ENCODE measurements at regions not wholly inside any gene's neighbourhood (a gene's known extent, or its start where the extent isn't known, plus 50 kb on each side); places are given as distances from the start of the nearest gene placed in this dataset.

- peak; percentile 37 for DNase-seq
Observed at GRCh38 chr1:114342376-114342775, 168.6 kb downstream of the TRIM33 start.

- DNase-seq, result peak; percentile 15
Observed at GRCh38 chr1:114341856-114342255, 169.1 kb downstream of the TRIM33 start.

GRCh38 chr1:114341299-114341698, 169.7 kb downstream of the TRIM33 start:
- DNase-seq, result no peak

- DNase-seq, result peak; percentile 7
Observed at GRCh38 chr1:114340892-114341291, 170.1 kb downstream of the TRIM33 start.

- no peak for DNase-seq
Observed at GRCh38 chr1:114339379-114339778, 171.6 kb downstream of the TRIM33 start.

GRCh38 chr1:114338191-114338890, 172.7 kb downstream of the TRIM33 start:
- DNase-seq, result no peak

GRCh38 chr1:114337417-114337816, 173.6 kb downstream of the TRIM33 start:
- no peak for DNase-seq

GRCh38 chr1:114336360-114336759, 174.6 kb downstream of the TRIM33 start:
- DNase-seq, result no peak

- no peak for DNase-seq
Observed at GRCh38 chr1:114335273-114335672, 175.7 kb downstream of the TRIM33 start.

GRCh38 chr1:114334297-114334696, 176.7 kb downstream of the TRIM33 start:
- DNase-seq, result no peak

- no peak for DNase-seq
Observed at GRCh38 chr1:114333690-114334089, 177.3 kb downstream of the TRIM33 start.

GRCh38 chr1:114331936-114332335, 178.3 kb upstream of the SYT6 start:
- DNase-seq, result no peak

- DNase-seq, result no peak
Observed at GRCh38 chr1:114330451-114330983, 176.8 kb upstream of the SYT6 start.

- DNase-seq, result no peak
Observed at GRCh38 chr1:114328361-114328904, 174.8 kb upstream of the SYT6 start.

- DNase-seq, result no peak
Observed at GRCh38 chr1:114324662-114324965, 170.9 kb upstream of the SYT6 start.

- DNase-seq, result no peak
Observed at GRCh38 chr1:114323959-114324661, 170.4 kb upstream of the SYT6 start.

GRCh38 chr1:114322734-114323133, 169.1 kb upstream of the SYT6 start:
- DNase-seq, result no peak

GRCh38 chr1:114322207-114322606, 168.5 kb upstream of the SYT6 start:
- DNase-seq, result no peak

GRCh38 chr1:114320586-114320985, 166.9 kb upstream of the SYT6 start:
- no peak for DNase-seq

- DNase-seq, result no peak
Observed at GRCh38 chr1:114319418-114319817, 165.7 kb upstream of the SYT6 start.

GRCh38 chr1:114318961-114319360, 165.3 kb upstream of the SYT6 start:
- no peak for DNase-seq

GRCh38 chr1:114316204-114316603, 162.5 kb upstream of the SYT6 start:
- no peak for DNase-seq

- no peak for DNase-seq
Observed at GRCh38 chr1:114315631-114316030, 162.0 kb upstream of the SYT6 start.

- DNase-seq, result no peak
Observed at GRCh38 chr1:114314576-114314975, 160.9 kb upstream of the SYT6 start.
